ENCODE measurements at regions not wholly inside any gene's neighbourhood (a gene's known extent, or its start where the extent isn't known, plus 50 kb on each side); places are given as distances from the start of the nearest gene placed in this dataset.

DNA sequence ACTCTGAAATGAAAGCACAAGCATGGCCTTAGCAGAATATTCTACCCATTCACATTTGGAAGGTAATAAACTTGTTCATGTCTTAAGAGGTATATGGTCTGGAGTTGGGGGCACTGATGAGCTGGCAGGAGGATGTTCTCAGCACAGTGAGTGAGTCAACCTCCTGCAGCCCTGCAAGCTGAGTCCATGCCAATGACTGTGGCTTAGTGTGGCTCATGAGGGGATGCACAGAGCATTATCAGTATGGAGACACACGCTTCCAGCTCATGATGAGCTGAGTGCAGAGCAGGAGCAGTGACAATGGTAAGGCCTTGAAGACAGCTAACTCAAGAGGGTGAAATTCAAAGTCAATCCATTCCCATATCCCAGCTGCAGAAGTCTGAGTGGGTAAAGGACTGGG lies 102.3 kb downstream of the TNFSF18 start:
- H3K4me1 Mint-ChIP-seq (ENCODE audit: low read depth) = peaks cover 23% of the 10 kb centered on the region
- intact Hi-C loops (cut with micrococcal nuclease) = no loop called here
- peak; percentile 41 for DNase-seq
- POLR2A ChIA-PET = no interaction called here
- H3K9me3 Mint-ChIP-seq = peaks cover 3% of the 10 kb centered on the region
- no peaks in the 10 kb centered on the region for H3K36me3 Mint-ChIP-seq
- H3K27ac Mint-ChIP-seq = no peak overlapping the region
- H3K27me3 Mint-ChIP-seq = no peaks in the 10 kb centered on the region
- H3K4me3 Mint-ChIP-seq = no peak overlapping the region
- CTCF ChIA-PET = interaction anchor here (0.7 to 1.4 kb wide), 2 partner anchors 189 to 254 kb away, joined by 3 read pairs; no protein-coding TSS in a partner anchor

DNA sequence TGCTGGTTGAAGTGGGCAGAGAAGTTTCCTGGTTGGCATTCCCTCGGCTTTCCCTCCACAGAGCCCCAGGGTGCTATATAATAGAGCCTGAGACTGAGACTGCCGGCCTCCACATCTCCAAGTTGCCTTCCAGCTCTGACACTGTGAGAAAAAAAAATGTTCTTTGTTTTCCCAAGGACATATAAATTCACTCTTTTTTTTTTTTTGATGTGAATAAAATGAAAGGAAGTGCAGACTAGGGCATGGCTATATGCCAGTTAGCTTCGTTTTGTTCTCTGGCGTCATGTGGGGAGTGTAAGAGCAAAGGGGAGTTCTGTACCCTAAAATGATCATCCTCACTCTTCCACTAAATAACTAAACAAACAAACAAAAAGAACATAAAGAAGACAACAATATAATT lies 101.6 kb downstream of the TNFSF18 start:
- Mint-ChIP-seq H3K9me3 (no peaks in the 10 kb centered on the region), H3K27ac (no peak overlapping the region), H3K4me1 (ENCODE audit: low read depth) (peaks cover 23% of the 10 kb centered on the region), H3K36me3 (no peaks in the 10 kb centered on the region), H3K4me3 (no peak overlapping the region), H3K27me3 (no peaks in the 10 kb centered on the region)
- intact Hi-C loops (cut with micrococcal nuclease) = no loop called here
- no peak for DNase-seq
- ChIA-PET POLR2A (no interaction called here), CTCF (interaction anchor here (0.7 to 1.4 kb wide), 3 partner anchors 188 to 253 kb away, joined by 3 read pairs; no protein-coding TSS in a partner anchor)

DNA sequence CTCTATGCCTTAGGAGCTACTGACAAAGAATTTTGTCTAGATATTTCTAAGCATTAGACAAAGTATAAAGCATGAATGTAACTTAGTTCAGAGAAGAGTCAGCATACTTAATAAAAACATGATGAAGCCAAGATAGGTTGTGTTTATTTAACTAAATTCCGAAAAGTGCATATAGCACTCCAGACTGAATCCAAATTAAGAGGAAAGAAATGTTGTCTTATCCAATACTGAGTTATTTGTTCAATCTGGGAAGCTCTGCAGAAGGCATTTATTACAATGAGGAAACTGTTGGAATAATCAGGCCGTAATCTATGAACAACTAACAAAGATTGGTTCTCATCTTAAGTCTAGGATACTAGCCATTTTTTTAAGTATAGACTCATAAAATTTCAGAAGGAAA lies 100.2 kb downstream of the TNFSF18 start:
- intact Hi-C loops (cut with micrococcal nuclease) = no loop called here
- Mint-ChIP-seq H3K4me3 (no peak overlapping the region), H3K36me3 (no peaks in the 10 kb centered on the region), H3K4me1 (ENCODE audit: low read depth) (peaks cover 23% of the 10 kb centered on the region), H3K27ac (no peak overlapping the region), H3K27me3 (no peaks in the 10 kb centered on the region), H3K9me3 (no peaks in the 10 kb centered on the region)
- ChIA-PET POLR2A (no interaction called here), CTCF (no interaction called here)
- DNase-seq = no peak

DNA sequence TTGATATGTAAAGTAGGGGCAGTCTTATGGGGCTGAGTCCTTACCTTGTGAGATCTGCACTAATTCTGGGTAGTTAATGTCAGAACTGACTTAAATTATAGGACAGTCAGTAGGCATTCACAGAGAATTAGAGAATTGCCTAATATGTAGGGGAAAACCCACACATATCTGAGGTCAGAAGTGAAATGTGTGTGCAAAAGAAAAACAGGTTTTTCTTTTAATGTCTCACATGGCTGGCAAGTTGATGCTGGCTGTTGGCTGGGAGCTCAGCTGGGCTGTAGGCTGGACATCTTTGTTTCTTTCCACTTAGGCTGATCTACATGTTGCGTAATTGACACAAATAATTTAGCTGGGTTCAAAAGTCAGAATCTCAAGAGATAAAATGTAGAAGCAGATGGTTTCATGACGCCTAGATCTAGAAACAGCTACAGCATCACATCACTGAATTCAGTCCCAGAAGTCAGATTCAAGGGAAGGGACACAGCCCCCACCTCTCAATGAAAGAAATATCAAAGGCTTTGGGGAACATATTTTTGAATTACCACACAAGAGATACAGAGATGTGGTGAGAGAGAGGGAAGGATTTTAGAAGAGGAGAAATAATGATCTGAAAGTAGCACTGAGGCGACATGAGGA lies 98.9 kb downstream of the TNFSF18 start:
- H3K9me3 Mint-ChIP-seq = no peaks in the 10 kb centered on the region
- POLR2A ChIA-PET = interaction anchor here (0.7 kb wide), 1 partner anchor 652 kb away, joined by 3 read pairs; no protein-coding TSS in a partner anchor
- H3K4me3 Mint-ChIP-seq = no peak overlapping the region
- no peak for DNase-seq
- H3K27ac Mint-ChIP-seq = no peak overlapping the region
- H3K36me3 Mint-ChIP-seq = no peaks in the 10 kb centered on the region
- no peaks in the 10 kb centered on the region for H3K27me3 Mint-ChIP-seq
- H3K4me1 Mint-ChIP-seq (ENCODE audit: low read depth) = peaks cover 21% of the 10 kb centered on the region
- intact Hi-C loops (cut with micrococcal nuclease) = no loop called here
- CTCF ChIA-PET = no interaction called here

DNA sequence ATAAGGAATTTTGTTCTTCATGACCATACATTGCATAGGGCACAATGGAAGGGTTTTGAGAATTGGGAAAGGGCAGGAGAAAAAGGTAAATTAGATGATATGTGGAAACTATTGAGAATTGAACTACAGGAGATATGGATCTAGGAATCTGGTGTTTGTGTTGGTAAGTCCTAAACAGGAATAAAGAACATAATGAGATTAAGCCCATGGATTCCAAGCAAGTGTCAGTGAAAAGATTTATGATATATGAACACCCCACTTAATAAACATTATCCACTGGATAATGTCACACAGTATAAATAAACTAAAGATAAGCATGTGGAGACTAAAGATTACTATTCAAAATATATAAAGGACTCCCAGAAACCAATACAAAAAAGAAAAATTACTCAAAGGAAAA lies 98.2 kb downstream of the TNFSF18 start:
- H3K36me3 Mint-ChIP-seq = no peaks in the 10 kb centered on the region
- H3K27ac Mint-ChIP-seq = no peak overlapping the region
- H3K4me1 Mint-ChIP-seq (ENCODE audit: low read depth) = peaks cover 14% of the 10 kb centered on the region
- CTCF ChIA-PET = no interaction called here
- no peaks in the 10 kb centered on the region for H3K27me3 Mint-ChIP-seq
- H3K9me3 Mint-ChIP-seq = no peaks in the 10 kb centered on the region
- DNase-seq = no peak
- no peak overlapping the region for H3K4me3 Mint-ChIP-seq
- intact Hi-C loops (cut with micrococcal nuclease) = no loop called here
- POLR2A ChIA-PET = interaction anchor here (0.7 kb wide), 1 partner anchor 653 kb away, joined by 3 read pairs; no protein-coding TSS in a partner anchor

DNA sequence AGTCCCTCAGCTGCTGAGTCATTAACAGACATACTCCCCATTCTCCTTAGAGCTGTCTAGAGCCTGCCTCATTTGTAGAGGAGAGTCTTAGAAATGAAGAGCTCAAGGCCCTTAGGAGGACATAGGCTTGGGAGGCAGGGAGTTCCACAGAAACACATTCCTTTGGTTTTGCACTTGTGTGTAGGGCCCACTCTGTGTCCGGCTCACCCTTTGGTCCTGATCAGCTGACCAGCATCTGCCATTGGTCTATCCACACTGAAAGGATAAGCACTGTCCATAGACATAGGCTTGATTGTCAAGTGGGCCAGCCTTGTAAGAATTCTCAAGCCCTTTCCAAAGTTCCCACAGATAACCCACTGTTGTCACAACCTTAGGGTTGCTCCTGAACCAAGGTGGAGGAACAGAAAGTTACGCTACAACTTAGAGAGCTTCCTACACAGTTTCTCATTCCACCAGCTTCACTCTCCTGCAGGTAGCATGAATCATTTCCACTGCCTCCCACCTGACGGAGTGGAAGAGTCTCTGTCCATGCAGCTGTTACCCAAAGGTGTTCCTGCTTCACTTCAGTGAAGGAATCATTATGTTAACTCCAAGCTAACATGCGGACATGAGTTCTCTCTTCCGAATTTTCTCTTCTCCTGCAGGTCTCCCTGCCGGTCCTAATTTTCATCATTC lies 96.1 kb downstream of the TNFSF18 start:
- Mint-ChIP-seq H3K27me3 (no peaks in the 10 kb centered on the region), H3K36me3 (no peaks in the 10 kb centered on the region), H3K4me3 (no peak overlapping the region), H3K4me1 (ENCODE audit: low read depth) (peaks cover 10% of the 10 kb centered on the region), H3K27ac (no peak overlapping the region), H3K9me3 (no peaks in the 10 kb centered on the region)
- DNase-seq = no peak
- ChIA-PET CTCF (interaction anchor here (1.2 kb wide), 1 partner anchor 248 kb away, joined by 4 read pairs; no protein-coding TSS in a partner anchor), POLR2A (no interaction called here)
- intact Hi-C loops (cut with micrococcal nuclease) = no loop called here

DNA sequence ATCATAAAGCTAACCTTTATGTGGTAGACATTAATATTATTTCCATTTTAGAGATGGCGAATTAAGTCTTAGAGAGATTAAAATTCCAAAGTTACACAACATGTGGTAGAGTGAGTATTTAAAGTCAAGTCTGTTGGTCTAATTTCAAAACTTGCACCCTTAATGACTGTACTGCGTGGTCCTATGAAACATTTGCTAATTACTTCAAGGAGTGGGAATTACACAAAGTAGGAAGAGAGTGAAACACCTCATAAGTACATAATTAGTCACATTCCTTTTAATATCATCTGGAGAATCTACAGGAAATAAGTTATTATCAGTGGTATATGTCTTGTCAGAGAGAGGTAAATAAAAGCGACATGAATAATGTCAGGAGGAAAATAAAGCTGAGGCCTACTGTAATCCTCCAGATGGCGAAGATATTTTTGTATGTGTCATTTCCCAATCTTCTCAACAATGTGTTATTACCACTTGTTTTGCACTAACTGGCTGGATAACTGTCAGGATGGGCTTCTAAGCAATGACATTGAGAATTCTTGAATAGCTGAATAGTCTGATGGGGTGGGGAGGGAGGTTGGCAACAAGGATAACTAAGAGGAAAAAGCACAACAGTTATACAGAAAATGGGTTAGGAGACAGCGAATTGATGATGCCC lies 95.5 kb downstream of the TNFSF18 start:
- no peak overlapping the region for H3K27ac Mint-ChIP-seq
- ChIA-PET CTCF (interaction anchor here (1.2 kb wide), 1 partner anchor 247 kb away, joined by 4 read pairs; no protein-coding TSS in a partner anchor), POLR2A (no interaction called here)
- DNase-seq = no peak
- intact Hi-C loops (cut with micrococcal nuclease) = no loop called here
- H3K9me3 Mint-ChIP-seq = no peaks in the 10 kb centered on the region
- H3K4me3 Mint-ChIP-seq = no peak overlapping the region
- no peaks in the 10 kb centered on the region for H3K36me3 Mint-ChIP-seq
- H3K27me3 Mint-ChIP-seq = no peaks in the 10 kb centered on the region
- H3K4me1 Mint-ChIP-seq (ENCODE audit: low read depth) = peaks cover 10% of the 10 kb centered on the region

DNA sequence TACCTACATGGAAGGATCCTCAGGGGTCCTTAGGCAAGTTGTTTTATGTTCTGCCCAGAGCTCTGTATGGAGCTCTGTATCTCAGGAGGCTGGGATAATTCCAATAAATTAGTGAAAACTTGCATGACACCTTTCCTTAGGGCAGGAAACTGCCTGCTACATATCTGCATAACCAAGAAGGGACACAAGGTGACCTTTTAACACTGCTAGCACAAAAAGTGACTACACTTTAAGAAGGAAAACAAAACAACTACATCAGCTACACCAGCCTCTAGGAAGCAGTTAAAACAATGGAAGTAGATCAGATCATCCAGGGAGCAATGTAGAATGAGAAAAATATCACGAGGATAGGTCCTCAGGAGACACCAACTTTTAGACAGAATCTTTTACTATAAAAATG lies 93.9 kb downstream of the TNFSF18 start:
- ChIA-PET CTCF (no interaction called here), POLR2A (no interaction called here)
- no peak for DNase-seq
- no peak overlapping the region for H3K4me3 Mint-ChIP-seq
- no peaks in the 10 kb centered on the region for H3K36me3 Mint-ChIP-seq
- no peaks in the 10 kb centered on the region for H3K27me3 Mint-ChIP-seq
- H3K4me1 Mint-ChIP-seq (ENCODE audit: low read depth) = peaks cover 9% of the 10 kb centered on the region
- H3K9me3 Mint-ChIP-seq = no peaks in the 10 kb centered on the region
- intact Hi-C loops (cut with micrococcal nuclease) = no loop called here
- no peak overlapping the region for H3K27ac Mint-ChIP-seq

DNA sequence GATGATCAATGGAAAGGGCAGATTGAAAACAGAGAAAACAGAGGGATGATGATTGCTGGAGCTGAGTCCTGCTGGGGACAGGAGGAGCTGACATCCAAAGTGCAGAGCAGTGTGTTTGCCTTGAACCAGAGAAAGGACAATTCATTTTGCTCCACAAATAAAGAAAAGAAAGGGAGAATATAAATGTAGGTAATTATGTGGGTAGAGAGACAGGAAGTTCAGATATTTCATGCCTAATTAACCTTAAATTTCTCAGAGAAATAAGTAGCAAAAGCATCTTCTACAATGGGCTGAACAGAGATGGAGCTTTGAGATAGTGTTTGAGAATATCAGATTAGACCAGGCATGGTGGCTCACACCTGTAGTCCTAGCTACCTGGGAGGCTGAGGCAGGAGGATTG lies 93.2 kb downstream of the TNFSF18 start:
- no peaks in the 10 kb centered on the region for H3K27me3 Mint-ChIP-seq
- H3K4me1 Mint-ChIP-seq (ENCODE audit: low read depth) = peaks cover 5% of the 10 kb centered on the region
- ChIA-PET CTCF (no interaction called here), POLR2A (no interaction called here)
- no peak overlapping the region for H3K27ac Mint-ChIP-seq
- no peak overlapping the region for H3K4me3 Mint-ChIP-seq
- no peaks in the 10 kb centered on the region for H3K36me3 Mint-ChIP-seq
- H3K9me3 Mint-ChIP-seq = no peaks in the 10 kb centered on the region
- intact Hi-C loops (cut with micrococcal nuclease) = no loop called here
- DNase-seq = no peak

DNA sequence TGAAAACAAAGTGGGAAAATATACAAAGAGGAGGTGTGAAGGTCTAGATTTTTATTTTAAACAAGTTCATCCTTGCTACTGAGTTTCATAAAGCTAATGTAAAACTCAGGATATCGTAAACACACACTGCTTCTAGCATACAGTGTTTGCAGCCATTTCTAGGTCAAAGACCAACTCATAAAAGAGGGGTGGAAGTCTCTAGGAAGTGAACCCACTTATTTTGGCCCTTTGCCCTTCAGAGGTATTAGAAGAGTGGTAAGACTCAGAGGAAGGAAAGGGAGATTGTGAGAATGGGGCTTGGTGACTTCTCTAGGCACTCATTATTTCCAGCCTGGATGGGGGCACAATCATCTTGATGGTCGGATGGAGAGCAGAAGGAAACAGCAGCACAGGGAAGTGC lies 91.2 kb downstream of the TNFSF18 start:
- no peak for DNase-seq
- Mint-ChIP-seq H3K4me1 (ENCODE audit: low read depth) (no peaks in the 10 kb centered on the region), H3K36me3 (no peaks in the 10 kb centered on the region), H3K9me3 (no peaks in the 10 kb centered on the region), H3K4me3 (no peak overlapping the region), H3K27ac (no peak overlapping the region), H3K27me3 (no peaks in the 10 kb centered on the region)
- ChIA-PET POLR2A (no interaction called here), CTCF (no interaction called here)
- intact Hi-C loops (cut with micrococcal nuclease) = no loop called here

DNA sequence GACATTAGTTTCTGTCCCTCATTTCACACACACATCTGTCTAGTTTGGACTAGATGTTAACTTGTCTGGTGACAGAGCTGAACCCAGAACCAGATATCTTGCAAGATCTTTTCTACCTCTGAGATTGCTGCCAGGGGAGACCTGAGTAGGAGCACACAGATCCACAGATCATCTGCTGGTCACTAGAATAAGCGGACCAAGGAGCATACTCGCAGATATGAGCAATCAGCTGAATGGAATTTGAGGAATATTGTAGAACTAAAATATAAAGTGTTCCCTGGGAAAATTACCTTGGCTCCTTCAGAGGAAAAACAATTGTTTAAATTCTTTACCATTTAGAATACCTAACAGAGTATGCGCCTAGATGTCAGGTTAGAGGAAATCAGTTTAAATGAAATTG lies 90.7 kb downstream of the TNFSF18 start:
- ChIA-PET POLR2A (no interaction called here), CTCF (no interaction called here)
- H3K4me3 Mint-ChIP-seq = no peak overlapping the region
- H3K9me3 Mint-ChIP-seq = no peaks in the 10 kb centered on the region
- no peaks in the 10 kb centered on the region for H3K27me3 Mint-ChIP-seq
- H3K4me1 Mint-ChIP-seq (ENCODE audit: low read depth) = no peaks in the 10 kb centered on the region
- no peak overlapping the region for H3K27ac Mint-ChIP-seq
- DNase-seq = no peak
- intact Hi-C loops (cut with micrococcal nuclease) = loop anchor here (10.0 kb wide), 1 partner anchor 125 kb away; no protein-coding TSS in a partner anchor
- H3K36me3 Mint-ChIP-seq = no peaks in the 10 kb centered on the region

DNA sequence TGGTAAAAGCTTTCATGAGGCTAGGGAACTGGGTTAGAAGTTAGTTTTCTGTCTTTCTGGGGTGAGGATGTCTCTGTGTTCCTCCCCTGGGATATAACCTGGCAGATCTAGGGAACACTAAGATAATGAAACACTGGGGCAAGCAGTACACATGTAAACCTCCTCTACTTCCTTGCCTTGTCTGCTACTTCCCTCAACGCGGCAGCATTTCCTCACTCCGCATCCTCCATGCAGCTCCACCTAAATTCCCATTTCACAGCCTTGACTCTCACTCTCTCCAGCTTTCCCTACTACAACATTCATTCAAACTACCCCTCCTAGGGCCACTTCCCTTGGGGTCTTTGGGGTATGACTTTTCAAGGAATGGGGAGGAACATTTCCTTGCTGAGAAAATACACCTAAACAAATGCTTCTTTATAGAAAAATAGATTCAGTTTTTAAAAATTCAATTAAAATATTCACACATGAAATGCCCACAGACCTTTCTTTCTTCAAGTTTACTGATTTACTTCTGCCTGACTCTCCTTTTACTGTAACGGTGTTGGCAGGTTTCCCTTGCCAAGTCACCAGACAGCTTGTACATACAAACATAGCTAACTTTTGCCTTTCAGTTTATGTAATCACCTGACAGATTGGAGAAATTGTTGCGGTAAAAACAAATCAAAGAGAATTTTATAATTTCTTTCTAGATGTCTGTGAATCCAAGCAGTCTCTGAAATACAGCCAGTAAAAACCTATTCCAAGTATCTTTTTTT lies 90.1 kb downstream of the TNFSF18 start:
- no peak overlapping the region for H3K27ac Mint-ChIP-seq

More for the DNA sequence above, 90.1 kb downstream of the TNFSF18 start:
- ChIA-PET POLR2A (no interaction called here), CTCF (no interaction called here)
- no peak for DNase-seq
- Mint-ChIP-seq H3K9me3 (no peaks in the 10 kb centered on the region), H3K4me1 (ENCODE audit: low read depth) (no peaks in the 10 kb centered on the region), H3K27me3 (no peaks in the 10 kb centered on the region), H3K36me3 (no peaks in the 10 kb centered on the region), H3K4me3 (no peak overlapping the region)
- intact Hi-C loops (cut with micrococcal nuclease) = loop anchor here (10.0 kb wide), 1 partner anchor 126 kb away; no protein-coding TSS in a partner anchor
